OCI-LY7 (cell line): ENCODE measurements at regions not wholly inside any gene's neighbourhood (a gene's known extent, or its start where the extent isn't known, plus 50 kb on each side); places are given as distances from the start of the nearest gene placed in this dataset.
"Not testable (repeated sequence)": the region's sequence is repeated elsewhere in the genome, so short reads cannot be mapped to it uniquely, and the experiment has no call there.

Experiments
- CTCF ChIP-seq: fragments of 200-600 bp; sonication (generic); conservative IDR thresholded peaks from 2 replicates; pipeline ENCODE4 v1.5.1; 2014; ENCODE audit warnings: mild to moderate bottlenecking, antibody characterized with exemption, low read length, moderate library complexity, mixed read lengths
- EZH2phosphoT487 ChIP-seq: fragments of 200-600 bp; sonication (generic); IDR thresholded peaks from 2 replicates; pipeline ENCODE4 v1.6.1; 2018; ENCODE audit warnings: low read depth, borderline replicate concordance, mild to moderate bottlenecking, mixed run types, antibody characterized with exemption, low read length, moderate library complexity, mixed read lengths

GRCh38 chr2:87438780-87439454 lies 309.0 kb upstream of the PLGLB2 start:
- TF ChIP-seq CTCF, EZH2phosphoT487: not testable (repeated sequence)
